ENCODE measurements at regions not wholly inside any gene's neighbourhood (a gene's known extent, or its start where the extent isn't known, plus 50 kb on each side); places are given as distances from the start of the nearest gene placed in this dataset.

DNA sequence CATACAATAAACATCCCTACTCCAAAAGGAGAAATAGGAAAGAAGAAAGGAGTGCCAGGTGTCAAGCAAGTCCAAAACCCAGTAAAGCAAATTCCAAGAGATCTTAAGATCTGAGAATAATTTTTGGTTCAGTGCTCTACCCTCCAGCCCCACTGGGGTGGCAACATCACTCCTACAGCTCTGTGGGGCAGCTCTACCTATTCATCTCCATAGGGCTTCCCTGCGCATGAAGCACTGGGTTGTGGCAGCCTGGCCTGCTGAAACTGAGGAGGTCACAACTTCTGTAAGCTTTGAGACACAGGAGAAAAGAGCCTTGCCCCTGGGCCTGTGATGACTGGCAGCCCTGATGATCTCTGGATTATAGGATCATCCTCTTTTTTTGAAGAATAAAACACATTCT is 378.2 kb upstream of the SOX14 start:
- TF ChIP-seq POLR2AphosphoS5 (IDR thresholded peaks at IDR 0.05; ENCODE audit: borderline replicate concordance, low read depth, low read length) (no peak), EZH2 (IDR thresholded peaks at IDR 0.05) (no peak)
